T47D (cell line): ENCODE measurements at regions not wholly inside any gene's neighbourhood (a gene's known extent, or its start where the extent isn't known, plus 50 kb on each side); places are given as distances from the start of the nearest gene placed in this dataset.
A peak's percentile ranks its signal among the peaks of the same experiment; 100 is the strongest.
"Not testable (repeated sequence)": the region's sequence is repeated elsewhere in the genome, so short reads cannot be mapped to it uniquely, and the experiment has no call there.

Experiments
- DNase-seq, 2 experiments: peaks; one replicate each; pipeline versions ENCODE4 v3.0.0 to v3.0.0-alpha.2; 2011 to 2012; ENCODE audit warnings: low read depth in 1 of 2, low spot score in 1 of 2
- JUND ChIP-seq: IDR thresholded peaks from 2 replicates; pipeline ENCODE4 v1.6.1; 2012; ENCODE audit warnings: low read depth
- in situ Hi-C: cut with HindIII; loops from 2 replicates; pipeline ENCODE4 v1.10.0; 2016; ENCODE audit warnings: low sequenced_read_pairs, low pct_unique_long_range_greater_than_20kb

- no peak for DNase-seq
- no peak for TF ChIP-seq JUND
- in situ Hi-C loops: no loop called here
Observed at GRCh38 chr3:177894081-177894728, 642.0 kb upstream of the KCNMB2 start.

DNA sequence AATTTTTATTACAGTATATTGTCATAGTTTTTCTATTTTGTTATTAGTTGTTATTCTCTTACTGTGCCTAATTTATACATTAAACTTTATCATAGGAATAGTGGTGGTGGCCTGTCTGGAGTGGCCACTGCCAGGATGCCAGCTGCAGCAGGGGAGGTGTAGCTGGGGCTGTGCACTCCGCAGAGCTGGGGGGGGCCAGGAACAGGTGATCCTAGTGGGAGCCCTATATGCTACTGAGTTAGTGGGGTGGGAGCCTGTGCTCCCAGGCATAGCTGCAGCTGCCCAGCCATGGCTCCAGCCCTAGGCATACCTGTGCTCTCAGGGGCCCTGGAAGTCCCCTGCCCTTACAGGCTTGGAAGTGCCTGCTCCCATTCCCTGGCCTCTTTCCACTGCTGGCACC lies 638.1 kb upstream of the KCNMB2 start:
- in situ Hi-C loops: no loop called here
- no peak for DNase-seq

DNA sequence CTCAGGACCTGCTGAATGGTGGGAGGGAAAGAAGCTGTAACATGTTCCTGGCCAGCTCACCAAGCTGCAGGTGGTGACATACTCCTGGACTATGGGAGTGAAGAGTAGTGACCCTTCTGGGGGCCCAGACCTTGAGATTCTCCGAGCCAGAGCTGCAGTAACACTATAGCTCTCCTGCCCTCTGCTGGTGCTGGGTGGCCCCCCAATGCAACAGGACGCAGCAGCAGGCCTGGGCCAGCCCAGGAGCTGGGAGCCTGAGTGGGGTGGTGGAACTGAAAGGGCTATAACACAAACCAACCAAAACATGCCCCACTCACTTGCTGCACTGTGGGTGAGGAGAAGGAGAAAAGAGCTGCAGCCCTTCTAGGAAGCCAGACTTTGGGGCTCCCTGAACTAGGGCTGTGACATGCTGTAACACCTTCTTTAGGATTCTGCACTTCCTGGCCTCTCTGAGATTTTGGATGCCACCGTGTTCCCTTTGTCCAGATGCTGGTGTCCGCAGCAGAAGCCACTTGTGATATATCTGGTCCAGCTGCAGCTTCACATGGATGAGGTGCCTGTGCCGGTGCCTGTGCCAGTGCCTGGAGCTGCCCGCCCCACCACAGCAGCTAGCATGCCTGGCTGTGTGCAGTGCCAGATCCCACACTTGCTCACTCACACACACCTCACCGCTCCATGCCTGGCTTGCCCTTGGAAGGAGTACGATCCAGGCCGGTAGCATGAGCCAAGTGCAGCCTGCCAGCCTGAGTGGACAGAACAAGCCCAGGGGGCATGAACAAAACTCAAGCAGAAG lies 636.8 kb upstream of the KCNMB2 start:
- no peak for DNase-seq
- TF ChIP-seq JUND: no peak
- in situ Hi-C loops: no loop called here

More for the DNA sequence above, 638.1 kb upstream of the KCNMB2 start:
- TF ChIP-seq JUND: no peak

GRCh38 chr3:177902876-177903275 lies 633.4 kb upstream of the KCNMB2 start:
- TF ChIP-seq JUND: no peak
- DNase-seq: no peak
- in situ Hi-C loops: no loop called here

GRCh38 chr3:177904621-177905020 lies 631.6 kb upstream of the KCNMB2 start:
- in situ Hi-C loops: no loop called here
- DNase-seq: no peak
- no peak for TF ChIP-seq JUND

DNA sequence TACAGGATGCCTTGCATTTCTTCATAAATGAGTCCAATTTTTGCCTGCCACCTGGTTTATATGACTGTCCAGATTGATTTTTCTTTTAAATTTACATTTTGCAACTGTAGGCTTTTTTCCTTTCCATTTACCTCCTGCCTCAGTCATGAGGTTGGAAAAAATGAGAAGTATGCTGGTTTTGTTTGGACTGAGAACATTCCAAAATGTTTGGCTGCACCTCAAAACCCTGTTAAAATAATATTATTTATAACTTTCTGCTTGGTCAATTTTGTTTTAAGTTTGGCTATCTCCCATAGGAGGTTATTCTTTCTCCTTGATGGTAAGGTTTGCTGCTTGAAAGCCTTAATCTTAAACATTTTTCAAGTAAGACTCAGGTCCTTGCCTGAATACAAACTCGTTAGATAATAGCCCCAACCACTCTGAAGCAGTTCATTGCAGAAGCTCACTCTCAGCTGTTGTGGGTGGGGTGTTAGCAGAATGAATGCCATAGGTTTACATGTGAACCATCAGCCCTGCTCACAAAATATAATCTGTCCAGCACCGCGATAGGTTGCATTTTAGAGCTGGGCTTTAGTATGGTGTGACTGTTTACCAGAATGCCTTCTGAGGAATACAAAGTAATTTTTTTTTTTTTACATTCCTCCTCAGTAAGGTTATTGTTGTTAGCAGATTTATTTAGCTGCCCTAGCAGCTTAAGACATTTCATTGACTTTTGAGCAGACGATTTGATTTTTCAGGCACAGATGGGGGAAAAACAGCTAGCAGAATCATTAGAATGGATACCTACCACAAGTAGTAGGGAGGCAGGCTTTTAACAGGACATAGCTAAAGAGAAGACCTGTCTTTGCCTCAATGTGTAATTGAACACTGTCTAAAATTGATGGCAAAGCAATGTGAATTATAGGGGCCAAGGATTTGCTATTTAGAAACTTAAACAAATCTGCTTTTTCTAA lies 630.8 kb upstream of the KCNMB2 start:
- TF ChIP-seq JUND: no peak
- peak; percentile 49 to 75 for DNase-seq

DNA sequence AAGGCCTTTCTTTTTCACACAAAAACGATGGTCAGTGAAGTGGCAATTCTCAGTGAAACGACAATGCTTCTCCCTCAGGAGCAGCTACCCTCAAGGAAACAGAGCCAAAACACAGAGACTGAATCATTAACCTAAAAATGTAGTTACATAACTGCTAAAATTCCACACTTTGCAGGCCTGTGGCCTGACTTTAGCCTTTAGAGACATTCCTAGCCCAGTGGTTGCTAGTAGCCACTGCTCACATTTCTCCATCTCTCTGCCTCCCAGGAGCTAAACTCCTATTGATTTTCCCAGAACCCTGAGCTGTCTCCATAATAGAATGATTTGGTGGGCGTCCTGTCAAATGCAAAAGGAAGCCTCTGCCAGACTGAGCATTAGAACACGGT lies 630.1 kb upstream of the KCNMB2 start:
- TF ChIP-seq JUND: no peak
- peak in 1 of 2 experiments; percentile 52 for DNase-seq
- in situ Hi-C loops: no loop called here

More for the DNA sequence above, 630.8 kb upstream of the KCNMB2 start:
- in situ Hi-C loops: no loop called here

DNA sequence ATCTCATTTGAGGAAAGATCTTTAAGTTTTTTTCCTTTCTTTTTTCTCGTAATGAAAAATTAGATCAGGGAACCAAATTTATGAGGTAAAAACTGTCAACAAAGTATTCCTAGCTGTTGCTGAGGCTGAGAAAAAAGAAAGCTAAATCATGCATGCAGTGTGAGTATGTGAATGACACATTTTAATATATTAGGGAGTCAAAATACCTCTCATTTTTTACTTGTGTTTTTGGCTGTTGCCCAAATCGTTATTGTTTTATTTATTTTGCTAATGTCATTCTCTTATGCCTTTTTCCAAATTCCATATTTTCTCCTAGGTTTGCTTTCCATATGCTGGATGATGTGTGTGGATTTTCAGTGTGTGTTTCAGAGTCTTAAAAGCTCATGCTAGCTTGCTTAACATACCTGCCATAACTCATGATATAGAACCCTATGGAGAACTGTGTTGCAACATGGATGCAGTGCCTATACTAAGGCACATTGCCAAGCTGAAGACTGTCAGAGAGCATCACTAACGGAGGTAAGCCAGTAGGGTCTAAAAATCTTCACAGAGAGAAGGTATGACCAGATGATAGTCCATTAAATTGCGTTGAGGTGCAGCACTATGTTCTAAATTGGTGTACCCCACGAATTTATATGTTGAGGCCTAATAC lies 629.5 kb upstream of the KCNMB2 start:
- in situ Hi-C loops: no loop called here
- TF ChIP-seq JUND: no peak
- no peak for DNase-seq

DNA sequence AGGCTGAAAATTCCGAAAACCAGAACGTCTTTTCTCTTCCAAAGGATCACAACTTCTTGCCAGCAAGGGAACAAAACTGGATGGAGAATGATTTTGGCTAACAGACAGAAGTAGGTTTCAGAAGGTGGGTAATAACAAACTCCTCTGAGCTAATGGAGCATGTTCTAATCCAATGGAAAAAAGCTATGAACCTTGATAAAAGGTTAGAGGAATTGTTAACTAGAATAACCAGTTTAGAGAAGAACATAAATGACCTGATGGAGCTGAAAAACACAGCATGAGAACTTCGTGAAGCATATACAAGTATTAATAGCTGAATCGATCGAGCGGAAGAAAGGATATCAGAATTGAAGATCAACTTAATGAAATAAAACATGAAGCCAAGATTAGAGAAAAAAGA lies 626.7 kb upstream of the KCNMB2 start:
- DNase-seq, in situ Hi-C loops: not testable (repeated sequence)

DNA sequence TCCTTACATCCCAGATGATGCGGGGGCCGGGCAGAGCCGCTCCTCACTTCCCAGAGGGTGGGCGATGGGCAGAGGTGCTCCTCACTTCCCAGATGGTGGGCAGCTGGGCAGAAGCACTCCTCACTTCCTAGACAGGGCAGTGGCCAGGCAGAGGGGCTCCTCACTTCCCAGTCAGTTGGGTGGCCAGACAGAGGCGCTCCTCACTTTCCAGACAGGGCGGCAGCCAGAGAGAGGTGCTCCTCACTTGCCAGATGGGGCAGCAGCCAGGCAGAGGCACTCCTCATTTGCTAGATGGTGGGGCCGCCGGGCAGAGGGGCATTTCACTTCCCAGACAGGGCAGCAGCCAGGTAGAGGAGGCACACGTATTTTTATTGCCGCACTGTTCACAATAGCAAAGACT lies 622.0 kb upstream of the KCNMB2 start:
- TF ChIP-seq JUND: no peak

GRCh38 chr3:177916461-177916860 lies 619.8 kb upstream of the KCNMB2 start:
- DNase-seq: no peak
- in situ Hi-C loops: no loop called here
- TF ChIP-seq JUND: no peak

More for the DNA sequence above, 622.0 kb upstream of the KCNMB2 start:
- no peak for DNase-seq
- in situ Hi-C loops: no loop called here

DNA sequence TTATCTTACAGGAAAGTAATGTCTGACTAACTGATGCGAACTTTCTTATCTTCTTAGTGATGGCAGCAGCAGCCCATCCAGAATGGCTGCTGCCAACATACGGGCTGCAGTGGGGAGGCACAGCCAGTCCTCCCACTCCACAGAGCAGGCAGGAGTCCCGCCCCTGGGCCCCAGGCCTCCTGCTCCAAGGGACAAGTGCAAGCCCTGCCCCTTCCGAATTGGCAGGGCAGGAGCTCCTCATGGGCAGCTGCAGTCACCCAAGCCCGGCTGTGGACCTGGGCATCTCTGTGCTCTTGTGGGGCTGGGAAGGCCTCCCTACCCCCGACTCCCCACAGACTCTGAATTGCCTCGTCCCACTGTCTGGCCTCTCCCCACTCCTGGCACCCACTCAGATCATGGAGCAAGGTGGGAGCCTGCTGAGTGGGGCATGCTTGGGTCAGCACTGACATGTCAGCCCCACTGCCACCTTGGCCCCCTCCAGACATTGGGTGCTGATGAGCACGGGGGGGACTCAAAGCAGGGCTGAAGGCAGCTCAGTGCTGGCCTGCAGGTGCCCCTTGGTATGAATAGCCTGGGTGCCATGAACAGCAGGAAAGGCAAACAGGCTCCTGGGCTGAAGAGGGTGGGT lies 618.9 kb upstream of the KCNMB2 start:
- in situ Hi-C loops: no loop called here
- DNase-seq: no peak
- no peak for TF ChIP-seq JUND
